ENCODE measurements at regions not wholly inside any gene's neighbourhood (a gene's known extent, or its start where the extent isn't known, plus 50 kb on each side); places are given as distances from the start of the nearest gene placed in this dataset.

GRCh38 chr13:74623761-74624160 is 489.6 kb upstream of the KLF12 start:
- Histone ChIP-seq H3K9me3 (replicated peaks) (peaks cover under 1% of the 10 kb centered on the region), H3K4me1 (no peaks in the 10 kb centered on the region), H3K27me3 (ENCODE audit: low read depth) (no peaks in the 10 kb centered on the region), H3K4me3 (no peak overlapping the region), H3K36me3 (no peaks in the 10 kb centered on the region), H3K27ac (replicated peaks) (no peak overlapping the region)
- no peak for DNase-seq
- intact Hi-C loops (cut with micrococcal nuclease) = no loop called here
- no peak for TF ChIP-seq CTCF (IDR thresholded peaks at IDR 0.05; ENCODE audit: borderline replicate concordance)

- intact Hi-C loops (cut with micrococcal nuclease) = no loop called here
- no peak for TF ChIP-seq CTCF (IDR thresholded peaks at IDR 0.05; ENCODE audit: borderline replicate concordance)
Measured at GRCh38 chr13:74622284-74622683, 488.1 kb upstream of the KLF12 start.

GRCh38 chr13:74620711-74621110 is 486.5 kb upstream of the KLF12 start:
- H3K27me3 ChIP-seq (ENCODE audit: low read depth) = no peaks in the 10 kb centered on the region
- H3K9me3 ChIP-seq (replicated peaks) = peaks cover 6% of the 10 kb centered on the region
- no peaks in the 10 kb centered on the region for H3K4me1 ChIP-seq
- no peak for TF ChIP-seq CTCF (IDR thresholded peaks at IDR 0.05; ENCODE audit: borderline replicate concordance)
- DNase-seq = no peak
- no peak overlapping the region for H3K27ac ChIP-seq (replicated peaks)
- no peak overlapping the region for H3K4me3 ChIP-seq
- intact Hi-C loops (cut with micrococcal nuclease) = no loop called here
- no peaks in the 10 kb centered on the region for H3K36me3 ChIP-seq

More at GRCh38 chr13:74622284-74622683, 488.1 kb upstream of the KLF12 start:
- no peaks in the 10 kb centered on the region for H3K36me3 ChIP-seq
- H3K9me3 ChIP-seq (replicated peaks) = peaks cover 6% of the 10 kb centered on the region
- H3K27me3 ChIP-seq (ENCODE audit: low read depth) = no peaks in the 10 kb centered on the region
- H3K4me1 ChIP-seq = no peaks in the 10 kb centered on the region
- H3K27ac ChIP-seq (replicated peaks) = no peak overlapping the region
- DNase-seq = no peak
- H3K4me3 ChIP-seq = no peak overlapping the region

- peaks cover 6% of the 10 kb centered on the region for H3K9me3 ChIP-seq (replicated peaks)
- TF ChIP-seq CTCF (IDR thresholded peaks at IDR 0.05; ENCODE audit: borderline replicate concordance) = no peak
- no peak overlapping the region for H3K4me3 ChIP-seq
- no peaks in the 10 kb centered on the region for H3K4me1 ChIP-seq
- H3K27ac ChIP-seq (replicated peaks) = no peak overlapping the region
- DNase-seq = no peak
- H3K36me3 ChIP-seq = no peaks in the 10 kb centered on the region
- intact Hi-C loops (cut with micrococcal nuclease) = no loop called here
- no peaks in the 10 kb centered on the region for H3K27me3 ChIP-seq (ENCODE audit: low read depth)
Measured at GRCh38 chr13:74620308-74620707, 486.1 kb upstream of the KLF12 start.

- no peaks in the 10 kb centered on the region for H3K36me3 ChIP-seq
- intact Hi-C loops (cut with micrococcal nuclease) = no loop called here
- no peak for TF ChIP-seq CTCF (IDR thresholded peaks at IDR 0.05; ENCODE audit: borderline replicate concordance)
- H3K4me3 ChIP-seq = no peak overlapping the region
- H3K27me3 ChIP-seq (ENCODE audit: low read depth) = no peaks in the 10 kb centered on the region
- no peak for DNase-seq
- no peaks in the 10 kb centered on the region for H3K4me1 ChIP-seq
- peaks cover 24% of the 10 kb centered on the region for H3K9me3 ChIP-seq (replicated peaks)
- no peak overlapping the region for H3K27ac ChIP-seq (replicated peaks)
Measured at GRCh38 chr13:74597526-74597925, 463.3 kb upstream of the KLF12 start.

- no peaks in the 10 kb centered on the region for H3K36me3 ChIP-seq
- peaks cover 25% of the 10 kb centered on the region for H3K9me3 ChIP-seq (replicated peaks)
- no peak overlapping the region for H3K27ac ChIP-seq (replicated peaks)
- DNase-seq = no peak
- no peaks in the 10 kb centered on the region for H3K27me3 ChIP-seq (ENCODE audit: low read depth)
- H3K4me3 ChIP-seq = no peak overlapping the region
- H3K4me1 ChIP-seq = no peaks in the 10 kb centered on the region
- TF ChIP-seq CTCF (IDR thresholded peaks at IDR 0.05; ENCODE audit: borderline replicate concordance) = no peak
- intact Hi-C loops (cut with micrococcal nuclease) = no loop called here
Measured at GRCh38 chr13:74596691-74597090, 462.5 kb upstream of the KLF12 start.
